ENCODE measurements at regions not wholly inside any gene's neighbourhood (a gene's known extent, or its start where the extent isn't known, plus 50 kb on each side); places are given as distances from the start of the nearest gene placed in this dataset.

DNA sequence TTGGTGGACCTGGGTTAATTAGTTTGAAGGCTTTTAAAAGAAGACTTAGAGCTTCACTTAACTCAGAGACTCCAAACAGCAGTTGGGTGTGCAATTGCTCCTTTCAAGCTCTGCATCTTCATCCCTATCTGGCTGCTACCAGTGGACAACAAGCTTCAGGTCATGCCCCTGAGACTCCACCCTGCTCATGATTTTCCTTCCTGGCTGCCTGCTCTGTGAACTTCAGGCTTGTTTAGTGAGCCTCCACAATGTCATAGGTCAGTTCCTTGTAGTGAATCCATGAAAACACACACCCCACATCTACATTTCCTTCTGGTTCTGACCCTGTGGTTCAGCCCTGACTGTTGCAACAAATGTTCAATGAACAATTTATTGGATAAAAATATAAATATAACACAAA, 61.1 kb upstream of the MARCKS start:
- H3K4me3 Mint-ChIP-seq, result no peak overlapping the region
- ATAC-seq (no peak), DNase-seq (no peak)
- no peak overlapping the region for H3K27ac Mint-ChIP-seq
- peaks cover 29% of the 10 kb centered on the region for H3K27me3 Mint-ChIP-seq
- peaks cover 0 to 11% of the 10 kb centered on the region in 2 donors for H3K9me3 Mint-ChIP-seq
- H3K4me1 Mint-ChIP-seq, result no peaks in the 10 kb centered on the region

DNA sequence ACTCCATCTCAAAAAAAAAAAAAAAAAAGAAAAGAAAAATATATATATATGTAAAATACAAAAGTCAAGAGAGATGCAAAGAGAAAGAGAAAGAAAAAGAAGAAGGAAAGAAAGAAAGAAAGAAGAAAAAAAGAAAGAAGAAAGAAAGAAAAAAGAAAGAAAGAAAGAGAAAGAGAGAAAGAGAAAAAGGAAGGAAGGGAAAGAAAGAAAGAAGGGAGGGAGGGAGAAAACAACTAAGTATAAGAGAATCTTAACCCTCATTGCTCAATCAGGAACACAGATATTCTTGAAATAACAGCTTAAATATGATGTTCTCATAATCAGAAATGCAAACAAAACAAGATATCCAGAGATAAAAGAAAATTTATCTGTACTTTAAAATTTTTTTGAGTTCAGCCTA, 54.4 kb upstream of the MARCKS start:
- no peak overlapping the region for H3K4me3 Mint-ChIP-seq
- no peaks in the 10 kb centered on the region for H3K27me3 Mint-ChIP-seq
- DNase-seq, result no peak
- ATAC-seq, result no peak
- H3K9me3 Mint-ChIP-seq, result no peaks in the 10 kb centered on the region
- no peak overlapping the region for H3K27ac Mint-ChIP-seq
- peaks cover 6% of the 10 kb centered on the region for H3K4me1 Mint-ChIP-seq

DNA sequence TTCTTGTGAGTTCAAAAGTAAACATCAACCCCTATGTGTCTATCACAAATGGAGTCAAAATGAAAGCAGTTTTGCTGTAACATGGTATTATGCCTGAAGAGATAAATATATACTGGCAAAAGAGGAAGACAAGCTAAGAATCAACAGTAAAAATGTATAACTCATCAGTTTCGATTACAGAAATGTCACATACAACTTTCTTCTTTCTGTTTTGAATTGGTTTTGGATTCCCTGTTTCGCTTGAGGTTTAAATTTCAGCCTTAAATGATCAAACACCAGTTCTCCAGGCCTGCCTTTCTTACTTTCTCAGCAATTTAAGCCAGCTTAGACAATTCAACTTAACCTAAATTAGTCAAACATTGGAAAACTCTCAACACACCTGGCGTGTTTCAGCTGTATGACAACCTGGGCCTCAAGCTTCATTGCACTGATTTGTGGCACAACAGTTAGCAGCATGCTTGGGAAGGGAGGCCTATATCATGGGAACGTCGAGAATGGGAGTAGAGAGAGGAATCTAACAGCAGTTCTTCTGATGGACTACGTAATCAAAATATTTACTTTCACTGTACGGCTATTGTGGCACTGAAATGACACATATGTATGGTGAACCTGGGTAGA, 51.9 kb upstream of the MARCKS start:
- peak; percentile 60 for ATAC-seq
- H3K4me3 Mint-ChIP-seq, result no peak overlapping the region
- H3K4me1 Mint-ChIP-seq, result peaks cover 12% of the 10 kb centered on the region
- DNase-seq, result no peak
- peaks cover 0 to 9% of the 10 kb centered on the region in 2 donors for H3K9me3 Mint-ChIP-seq
- H3K27me3 Mint-ChIP-seq, result no peaks in the 10 kb centered on the region
- no peak overlapping the region for H3K27ac Mint-ChIP-seq

DNA sequence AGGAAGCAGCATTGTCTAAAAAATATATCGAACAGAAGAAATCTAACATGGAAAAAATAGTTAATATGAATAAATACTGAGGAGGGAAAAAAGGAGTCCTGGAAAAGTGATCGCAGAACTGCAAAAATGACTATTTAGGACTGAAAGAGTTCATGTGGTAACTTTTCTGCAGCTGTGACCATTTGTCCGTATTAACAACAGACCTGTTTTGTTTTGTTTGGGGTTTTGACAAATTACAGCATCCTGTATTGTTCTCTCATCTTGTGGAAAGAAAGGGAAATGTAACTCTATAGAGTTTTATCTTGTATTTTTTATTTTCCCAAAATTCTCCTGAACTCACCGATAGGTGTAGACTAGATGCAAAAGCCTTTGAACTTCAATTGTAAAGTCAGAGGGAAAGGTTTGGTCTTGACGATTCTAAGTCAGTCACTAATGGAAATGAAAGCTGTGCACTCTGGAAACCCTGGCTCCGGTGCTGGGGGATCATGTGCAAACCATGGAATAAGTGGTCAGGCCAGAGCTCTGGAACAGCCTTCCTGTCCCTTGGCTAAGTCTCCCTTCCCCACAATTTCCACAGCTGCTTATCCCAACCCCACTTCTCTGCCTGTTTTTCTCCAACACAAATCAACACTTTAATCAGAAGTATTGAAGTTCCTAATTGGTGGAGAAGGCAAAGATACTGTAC, 51.2 kb upstream of the MARCKS start:
- Mint-ChIP-seq H3K9me3 (peaks cover 0 to 9% of the 10 kb centered on the region in 2 donors), H3K27me3 (no peaks in the 10 kb centered on the region), H3K4me3 (no peak overlapping the region), H3K4me1 (peaks cover 12% of the 10 kb centered on the region), H3K27ac (no peak overlapping the region)
- ATAC-seq (no peak), DNase-seq (no peak)

Data from stimulated activated naive CD8-positive, alpha-beta T cell treated with anti-CD3 and anti-CD28 coated beads, Interleukin-15, amount 100 ng/mL, for 72 hours (primary cell).